ENCODE measurements at regions not wholly inside any gene's neighbourhood (a gene's known extent, or its start where the extent isn't known, plus 50 kb on each side); places are given as distances from the start of the nearest gene placed in this dataset.

- CTCF ChIA-PET: no interaction called here
- TF ChIP-seq CTCF (IDR thresholded peaks at IDR 0.05; ENCODE audit: insufficient read depth, low read depth, low read length): no peak
- Histone ChIP-seq H3K27me3 (ENCODE audit: control insufficient read depth, insufficient read depth, low read length) (no peaks in the 10 kb centered on the region), H3K36me3 (ENCODE audit: control insufficient read depth, insufficient read depth, low read length) (no peaks in the 10 kb centered on the region), H3K4me3 (ENCODE audit: low read depth, low read length) (no peak overlapping the region)
- no peak for DNase-seq (ENCODE audit: low read depth)
- POLR2A ChIA-PET: no interaction called here
Observed at GRCh38 chr16:7979448-7980132, 610.7 kb downstream of the TMEM114 start.

- TF ChIP-seq CTCF (IDR thresholded peaks at IDR 0.05; ENCODE audit: insufficient read depth, low read depth, low read length): no peak
- DNase-seq (ENCODE audit: low read depth): no peak
- Histone ChIP-seq H3K27me3 (ENCODE audit: control insufficient read depth, insufficient read depth, low read length) (no peaks in the 10 kb centered on the region), H3K4me3 (ENCODE audit: low read depth, low read length) (no peak overlapping the region), H3K36me3 (ENCODE audit: control insufficient read depth, insufficient read depth, low read length) (no peaks in the 10 kb centered on the region)
- ChIA-PET CTCF (no interaction called here), POLR2A (no interaction called here)
Observed at GRCh38 chr16:7976563-7976962, 613.7 kb downstream of the TMEM114 start.

GRCh38 chr16:7976125-7976524 lies 614.2 kb downstream of the TMEM114 start:
- DNase-seq (ENCODE audit: low read depth): no peak
- no peaks in the 10 kb centered on the region for H3K27me3 ChIP-seq (ENCODE audit: control insufficient read depth, insufficient read depth, low read length)
- ChIA-PET POLR2A (no interaction called here), CTCF (no interaction called here)
- no peak for TF ChIP-seq CTCF (IDR thresholded peaks at IDR 0.05; ENCODE audit: insufficient read depth, low read depth, low read length)
- H3K36me3 ChIP-seq (ENCODE audit: control insufficient read depth, insufficient read depth, low read length): no peaks in the 10 kb centered on the region
- H3K4me3 ChIP-seq (ENCODE audit: low read depth, low read length): no peak overlapping the region

- CTCF ChIA-PET: no interaction called here
- Histone ChIP-seq H3K4me3 (ENCODE audit: low read depth, low read length) (no peak overlapping the region), H3K36me3 (ENCODE audit: control insufficient read depth, insufficient read depth, low read length) (no peaks in the 10 kb centered on the region), H3K27me3 (ENCODE audit: control insufficient read depth, insufficient read depth, low read length) (no peaks in the 10 kb centered on the region)
- no peak for TF ChIP-seq CTCF (IDR thresholded peaks at IDR 0.05; ENCODE audit: insufficient read depth, low read depth, low read length)
- POLR2A ChIA-PET: no interaction called here
- no peak for DNase-seq (ENCODE audit: low read depth)
Observed at GRCh38 chr16:7967996-7968509, 622.3 kb downstream of the TMEM114 start.

GRCh38 chr16:7964744-7965143 lies 625.6 kb downstream of the TMEM114 start:
- no peak for TF ChIP-seq CTCF (IDR thresholded peaks at IDR 0.05; ENCODE audit: insufficient read depth, low read depth, low read length)
- Histone ChIP-seq H3K27me3 (ENCODE audit: control insufficient read depth, insufficient read depth, low read length) (no peaks in the 10 kb centered on the region), H3K4me3 (ENCODE audit: low read depth, low read length) (no peak overlapping the region), H3K36me3 (ENCODE audit: control insufficient read depth, insufficient read depth, low read length) (no peaks in the 10 kb centered on the region)
- POLR2A ChIA-PET: no interaction called here
- no peak for DNase-seq (ENCODE audit: low read depth)
- CTCF ChIA-PET: interaction anchor here (0.9 kb wide), 1 partner anchor 10 kb away, joined by 5 read pairs; no protein-coding TSS in a partner anchor
